Astrocyte of the spinal cord (primary cell): ENCODE measurements at regions not wholly inside any gene's neighbourhood (a gene's known extent, or its start where the extent isn't known, plus 50 kb on each side); places are given as distances from the start of the nearest gene placed in this dataset.

Source experiments
- DNase-seq: peaks from one replicate; pipeline ENCODE4 v3.0.0; 2011; ENCODE audit warnings: low read depth, low spot score
- H3K4me3 ChIP-seq: 2 replicates; pipeline ENCODE4 v1.5.1; 2011; ENCODE audit warnings: low read depth, mild to moderate bottlenecking, low read length, moderate library complexity
- CTCF ChIP-seq: IDR thresholded peaks from 2 replicates; pipeline ENCODE4 v1.5.1; 2012; ENCODE audit warnings: low read depth, mild to moderate bottlenecking, low read length, inconsistent platforms
- in situ Hi-C: cut with HindIII; loops from 2 replicates; pipeline ENCODE4 v1.10.0; 2017; ENCODE audit warnings: low sequenced_read_pairs

GRCh38 chr4:117412661-117413060 lies 327.3 kb upstream of the TRAM1L1 start:
- in situ Hi-C loops = no loop called here
- no peak for TF ChIP-seq CTCF
- no peak for DNase-seq
- H3K4me3 ChIP-seq = no peak overlapping the region

GRCh38 chr4:117417856-117418255 lies 332.5 kb upstream of the TRAM1L1 start:
- no peak overlapping the region for H3K4me3 ChIP-seq
- peak; percentile 29 for DNase-seq
- no peak for TF ChIP-seq CTCF
- in situ Hi-C loops = no loop called here

- no peak for DNase-seq
- in situ Hi-C loops = no loop called here
- H3K4me3 ChIP-seq = no peak overlapping the region
- no peak for TF ChIP-seq CTCF
These were observed 335.6 kb upstream of the TRAM1L1 start for GRCh38 chr4:117420948-117421347.

- in situ Hi-C loops = no loop called here
- no peak for DNase-seq
- no peak overlapping the region for H3K4me3 ChIP-seq
- no peak for TF ChIP-seq CTCF
These were observed 336.3 kb upstream of the TRAM1L1 start for GRCh38 chr4:117421706-117422105.

- H3K4me3 ChIP-seq = no peak overlapping the region
- no peak for DNase-seq
- in situ Hi-C loops = no loop called here
- no peak for TF ChIP-seq CTCF
These were observed 336.9 kb upstream of the TRAM1L1 start for GRCh38 chr4:117422297-117422696.

DNA sequence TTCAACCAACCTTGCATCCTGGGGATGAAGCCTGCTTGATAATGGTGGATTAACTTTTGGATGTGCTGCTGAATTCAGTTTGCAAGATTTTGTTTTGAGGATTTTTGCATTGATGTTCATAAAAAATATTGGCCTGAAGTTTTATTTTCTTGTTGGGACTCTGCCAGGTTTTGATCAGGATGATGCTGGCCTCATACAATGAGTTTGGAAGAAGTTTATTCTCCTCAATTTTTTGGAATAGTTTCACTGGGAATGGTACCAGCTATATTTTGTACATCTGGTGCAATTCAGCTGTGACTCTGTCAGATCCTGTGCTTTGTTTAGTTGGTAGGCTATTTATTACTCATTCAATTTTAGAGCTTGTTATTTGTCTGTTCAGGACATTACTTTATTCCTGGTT lies 340.3 kb upstream of the TRAM1L1 start:
- no peak overlapping the region for H3K4me3 ChIP-seq
- no peak for DNase-seq
- in situ Hi-C loops = no loop called here
- no peak for TF ChIP-seq CTCF

GRCh38 chr4:117428536-117428935 lies 343.2 kb upstream of the TRAM1L1 start:
- DNase-seq = no peak
- in situ Hi-C loops = no loop called here
- no peak for TF ChIP-seq CTCF
- no peak overlapping the region for H3K4me3 ChIP-seq
